HG02678 (cell line): ENCODE measurements at regions not wholly inside any gene's neighbourhood (a gene's known extent, or its start where the extent isn't known, plus 50 kb on each side); places are given as distances from the start of the nearest gene placed in this dataset.

Source experiments
- ATAC-seq: cut with Tn5 transposase; IDR thresholded peaks from one replicate; pipeline ENCODE4 v1.9.1; 2021; ENCODE audit warnings: mild to moderate bottlenecking, moderate library complexity; ENCODE audit not compliant: unreplicated experiment

GRCh38 chr4:83679692-83680091, 143.8 kb downstream of the GPAT3 start:
- no peak for ATAC-seq

GRCh38 chr4:83679254-83679653, 143.3 kb downstream of the GPAT3 start:
- no peak for ATAC-seq

- no peak for ATAC-seq
Observed at GRCh38 chr4:83677656-83678055, 141.7 kb downstream of the GPAT3 start.

DNA sequence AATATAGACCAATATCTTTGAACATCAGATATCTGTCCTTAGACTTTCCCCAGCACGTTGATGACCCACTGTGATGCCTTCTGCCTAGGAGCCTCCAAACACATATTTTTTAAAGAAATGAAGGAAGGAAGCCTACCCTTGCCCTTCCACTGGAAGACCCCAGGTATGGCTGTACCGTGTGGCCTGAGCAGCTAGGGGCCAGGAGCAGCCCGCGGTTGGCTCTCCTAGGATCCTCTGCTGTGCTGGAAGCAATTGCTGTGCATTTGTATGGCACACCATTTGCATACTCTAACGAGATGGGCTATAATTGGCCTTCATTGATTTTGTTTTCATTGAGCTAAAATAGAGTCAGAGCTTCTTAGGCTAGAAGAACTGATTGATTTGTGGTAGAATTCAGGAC, 128.8 kb downstream of the GPAT3 start:
- ATAC-seq: no peak

DNA sequence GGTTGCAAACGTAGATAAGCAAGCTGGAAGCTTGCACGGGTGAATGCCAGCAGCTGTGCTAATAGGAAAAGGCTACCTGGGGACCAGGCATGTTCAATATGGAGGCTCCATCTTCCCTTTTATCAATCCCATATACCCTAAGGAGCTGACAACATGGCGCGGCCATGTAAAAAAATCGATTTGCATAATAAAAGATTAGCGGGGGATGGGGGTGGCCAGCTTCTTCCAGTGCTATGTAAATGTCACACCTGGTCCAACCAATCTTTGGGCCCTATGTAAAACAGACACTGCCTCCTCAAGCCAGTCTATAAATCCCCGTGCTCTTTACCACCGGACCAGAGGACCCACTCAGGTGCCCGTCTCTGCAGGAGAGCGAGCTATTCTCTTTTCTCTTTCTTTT, 128.2 kb downstream of the GPAT3 start:
- no peak for ATAC-seq

DNA sequence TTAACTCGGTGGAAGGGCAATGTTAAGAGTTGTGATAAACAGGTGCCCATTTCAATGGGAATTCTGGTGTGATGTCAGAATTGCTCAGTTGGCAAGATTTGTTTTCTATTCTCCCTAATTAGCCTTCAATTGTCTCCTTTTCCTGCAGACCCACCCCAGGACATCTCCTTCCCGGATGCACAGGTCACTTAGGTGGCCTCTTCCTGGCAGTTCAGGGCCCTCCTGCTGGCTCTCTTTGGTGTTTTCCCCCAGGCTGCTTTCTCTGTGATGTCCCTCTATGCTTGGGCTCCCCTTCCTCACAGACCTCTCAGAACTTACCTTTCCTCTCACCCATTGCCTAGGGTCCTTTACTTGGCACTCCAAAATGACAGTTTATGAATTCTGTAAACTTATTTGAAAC, 126.3 kb downstream of the GPAT3 start:
- no peak for ATAC-seq

- ATAC-seq: no peak
Observed at GRCh38 chr4:83661359-83661758, 125.5 kb downstream of the GPAT3 start.

GRCh38 chr4:83660578-83660977, 124.7 kb downstream of the GPAT3 start:
- no peak for ATAC-seq

DNA sequence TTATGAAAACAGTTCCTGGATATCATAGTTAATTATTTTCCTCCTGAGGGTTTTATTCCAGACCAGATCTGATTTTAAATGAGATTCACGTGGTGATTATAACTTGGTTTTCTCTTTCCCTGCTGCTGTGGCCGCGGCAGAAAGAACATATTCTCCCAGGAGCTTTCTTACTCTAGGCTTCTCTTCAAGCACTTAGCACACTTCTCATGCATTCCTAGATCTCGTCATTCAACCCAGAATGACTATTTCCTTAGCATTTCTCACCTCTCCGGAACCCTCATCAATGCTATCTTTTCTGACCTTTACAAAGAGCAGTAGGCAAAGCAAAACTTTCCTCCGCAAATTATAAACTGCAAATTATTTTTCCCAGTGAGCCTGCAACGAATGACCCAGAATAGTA, 122.9 kb downstream of the GPAT3 start:
- no peak for ATAC-seq

DNA sequence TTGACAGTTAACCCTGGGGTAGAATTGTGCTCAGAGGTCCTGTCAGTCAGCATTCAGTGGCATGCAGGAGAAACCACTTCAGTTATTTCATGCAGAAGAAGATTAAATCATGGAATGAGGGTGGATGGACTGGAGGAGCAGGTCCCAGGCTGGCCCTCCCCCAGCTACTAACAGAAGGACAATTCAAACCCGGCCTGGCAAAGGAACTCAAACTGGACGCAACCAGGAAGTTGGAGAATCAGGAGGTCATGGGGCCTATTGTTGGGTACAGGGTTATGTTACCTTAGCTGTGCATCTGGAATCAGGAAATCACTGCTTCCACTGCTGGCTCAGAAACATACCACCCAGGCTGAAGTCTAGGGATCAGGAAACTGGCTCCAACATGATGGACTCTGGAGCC, 121.4 kb downstream of the GPAT3 start:
- no peak for ATAC-seq
